ENCODE measurements at regions not wholly inside any gene's neighbourhood (a gene's known extent, or its start where the extent isn't known, plus 50 kb on each side); places are given as distances from the start of the nearest gene placed in this dataset.

DNA sequence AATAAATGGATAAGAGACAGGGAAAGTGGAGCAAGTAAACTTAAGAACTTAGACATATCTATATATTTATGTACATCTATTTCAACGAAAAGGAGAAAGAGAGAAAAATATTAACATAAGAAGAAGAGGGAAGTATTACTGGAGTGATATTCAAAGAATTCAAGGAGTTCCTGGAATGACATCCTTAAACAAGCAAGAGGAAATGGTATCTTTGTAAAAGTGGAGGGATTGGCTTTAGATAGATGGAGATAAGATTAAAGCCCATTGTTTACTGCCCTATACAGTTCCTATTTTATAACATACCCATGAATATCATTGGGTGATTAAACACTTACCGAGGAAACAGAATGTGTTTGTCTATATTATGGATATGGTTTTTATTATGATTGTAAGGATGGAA lies 1036.3 kb downstream of the TTLL7 start:
- 75 to 77% methylated on average over 2 of the region's 2 CpGs for WGBS, 2 donors
- Histone ChIP-seq H3K27me3 (ENCODE audit: control insufficient read depth in 1 of 2, insufficient read depth in 2 of 2, low read length in 2 of 2) (no peaks in the 10 kb centered on the region), H3K4me3 (ENCODE audit: low read depth in 1 of 2, low read length in 2 of 2) (no peak overlapping the region), H3K4me1 (ENCODE audit: control insufficient read depth in 2 of 2, insufficient read depth in 2 of 2, low read length in 1 of 2) (no peaks in the 10 kb centered on the region), H3K9me3 (ENCODE audit: control insufficient read depth in 2 of 2, insufficient read depth in 1 of 2, low read depth in 1 of 2, low read length in 1 of 2) (peaks cover 0 to 3% of the 10 kb centered on the region in 2 donors), H3K27ac (ENCODE audit: low read depth in 2 of 2, low read length in 1 of 2) (no peak overlapping the region), H3K36me3 (ENCODE audit: control insufficient read depth in 2 of 2, insufficient read depth in 2 of 2, low read length in 1 of 2) (no peaks in the 10 kb centered on the region)

DNA sequence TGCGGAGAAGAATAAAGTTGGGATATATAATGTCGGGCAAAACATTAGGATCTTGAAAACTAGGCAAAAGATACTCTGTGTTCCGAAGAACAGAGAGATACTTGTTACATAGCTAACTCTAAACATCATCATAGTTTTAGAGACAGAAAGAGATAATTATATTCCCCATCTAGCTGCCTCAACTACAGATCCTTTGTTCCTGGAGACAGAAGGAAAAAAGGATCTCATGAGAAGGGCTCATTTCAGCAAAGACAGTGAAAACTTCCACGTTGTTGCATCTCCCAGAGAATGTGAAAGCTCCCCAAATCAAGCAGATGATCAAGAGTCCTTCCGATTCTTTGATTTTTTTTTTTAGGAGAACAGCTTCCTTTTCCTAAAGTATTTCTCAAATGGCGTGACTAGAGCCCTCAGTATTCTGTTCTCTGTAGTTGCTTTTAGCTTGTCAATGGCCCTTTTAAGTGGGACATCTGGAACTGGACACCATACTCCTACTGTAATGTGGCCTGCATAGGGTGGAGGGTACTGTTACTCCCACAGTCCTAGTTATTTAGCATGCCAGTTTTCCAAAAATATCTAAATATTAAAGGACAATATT lies 1048.2 kb downstream of the TTLL7 start:
- Histone ChIP-seq H3K27ac (ENCODE audit: low read depth in 2 of 2, low read length in 1 of 2) (no peak overlapping the region), H3K36me3 (ENCODE audit: control insufficient read depth in 2 of 2, insufficient read depth in 2 of 2, low read length in 1 of 2) (no peaks in the 10 kb centered on the region), H3K9me3 (ENCODE audit: control insufficient read depth in 2 of 2, insufficient read depth in 1 of 2, low read depth in 1 of 2, low read length in 1 of 2) (no peaks in the 10 kb centered on the region), H3K4me1 (ENCODE audit: control insufficient read depth in 2 of 2, insufficient read depth in 2 of 2, low read length in 1 of 2) (no peaks in the 10 kb centered on the region), H3K4me3 (ENCODE audit: low read depth in 1 of 2, low read length in 2 of 2) (no peak overlapping the region), H3K27me3 (ENCODE audit: control insufficient read depth in 1 of 2, insufficient read depth in 2 of 2, low read length in 2 of 2) (no peaks in the 10 kb centered on the region)
- WGBS, 2 donors, result 92 to 93% methylated on average over 6 of the region's 6 CpGs

DNA sequence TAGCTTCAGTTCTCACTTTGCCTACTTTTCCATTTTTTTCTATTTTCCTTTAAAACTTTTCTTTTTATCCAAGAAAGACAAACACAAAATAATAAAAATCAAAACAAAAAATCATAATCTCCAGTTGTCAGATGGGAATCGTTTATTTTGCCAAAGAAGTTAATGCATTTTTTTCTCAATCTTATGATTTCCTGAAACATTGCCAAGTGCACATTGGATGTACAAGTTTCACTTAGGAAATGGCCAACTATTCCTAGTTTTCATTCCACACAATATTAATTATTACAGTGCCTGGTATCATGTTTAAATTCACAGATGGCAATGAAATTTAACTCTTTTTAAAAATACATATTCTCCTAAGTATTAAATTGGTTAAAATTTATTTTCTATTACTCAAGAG lies 1050.5 kb downstream of the TTLL7 start:
- Histone ChIP-seq H3K9me3 (ENCODE audit: control insufficient read depth in 2 of 2, insufficient read depth in 1 of 2, low read depth in 1 of 2, low read length in 1 of 2) (no peaks in the 10 kb centered on the region), H3K4me3 (ENCODE audit: low read depth in 1 of 2, low read length in 2 of 2) (no peak overlapping the region), H3K36me3 (ENCODE audit: control insufficient read depth in 2 of 2, insufficient read depth in 2 of 2, low read length in 1 of 2) (no peaks in the 10 kb centered on the region), H3K27me3 (ENCODE audit: control insufficient read depth in 1 of 2, insufficient read depth in 2 of 2, low read length in 2 of 2) (no peaks in the 10 kb centered on the region), H3K4me1 (ENCODE audit: control insufficient read depth in 2 of 2, insufficient read depth in 2 of 2, low read length in 1 of 2) (no peaks in the 10 kb centered on the region), H3K27ac (ENCODE audit: low read depth in 2 of 2, low read length in 1 of 2) (no peak overlapping the region)
- WGBS, 2 donors, result 24 to 27% methylated on average over 1 of the region's 1 CpG

DNA sequence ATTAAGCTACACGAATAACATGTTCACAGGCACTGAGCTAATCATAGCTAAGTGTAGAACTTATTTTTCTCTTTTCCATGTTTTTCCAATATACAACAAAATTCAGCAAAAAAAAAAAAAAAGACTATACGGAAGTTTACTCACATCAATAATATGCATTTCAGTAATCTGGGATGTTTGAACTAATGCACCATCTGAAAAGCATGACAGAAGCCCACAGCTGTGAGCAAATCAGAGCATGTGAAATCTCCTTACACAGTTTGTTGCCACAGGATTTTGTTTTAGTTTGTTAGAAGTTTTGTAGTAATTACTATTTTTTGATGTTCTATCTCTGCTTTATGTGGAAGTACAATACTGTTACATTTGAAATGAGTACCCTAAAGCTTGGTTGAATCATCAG lies 1051.7 kb downstream of the TTLL7 start:
- no peaks in the 10 kb centered on the region for H3K36me3 ChIP-seq (ENCODE audit: control insufficient read depth in 2 of 2, insufficient read depth in 2 of 2, low read length in 1 of 2)
- H3K27ac ChIP-seq (ENCODE audit: low read depth in 2 of 2, low read length in 1 of 2), result no peak overlapping the region
- H3K9me3 ChIP-seq (ENCODE audit: control insufficient read depth in 2 of 2, insufficient read depth in 1 of 2, low read depth in 1 of 2, low read length in 1 of 2), result no peaks in the 10 kb centered on the region
- H3K4me1 ChIP-seq (ENCODE audit: control insufficient read depth in 2 of 2, insufficient read depth in 2 of 2, low read length in 1 of 2), result no peaks in the 10 kb centered on the region
- no peak overlapping the region for H3K4me3 ChIP-seq (ENCODE audit: low read depth in 1 of 2, low read length in 2 of 2)
- WGBS, 2 donors, result 90 to 93% methylated on average over 2 of the region's 2 CpGs
- H3K27me3 ChIP-seq (ENCODE audit: control insufficient read depth in 1 of 2, insufficient read depth in 2 of 2, low read length in 2 of 2), result no peaks in the 10 kb centered on the region

DNA sequence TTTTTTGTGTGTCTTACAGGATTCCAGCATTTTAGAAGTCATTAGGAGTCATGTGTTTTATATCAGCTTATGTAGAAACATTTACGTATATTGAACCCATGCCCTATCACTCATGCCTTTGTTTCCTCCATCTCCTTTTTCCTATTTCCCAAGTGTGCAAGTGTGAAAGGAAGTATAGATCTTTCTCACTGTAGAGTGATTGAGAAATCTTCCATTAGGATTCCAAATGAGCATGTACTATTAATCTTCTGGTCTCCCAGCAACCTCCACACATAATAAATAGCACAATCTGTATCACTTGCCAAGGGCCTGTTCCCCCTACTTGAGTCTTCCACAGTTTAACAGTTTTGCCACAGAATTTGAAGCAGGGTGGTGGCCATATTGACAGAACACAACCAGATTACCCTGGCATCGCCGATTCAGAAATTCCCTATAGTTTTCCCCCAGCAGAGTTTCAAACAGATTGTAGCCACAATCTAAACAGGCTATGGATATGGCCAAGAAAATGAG lies 1052.8 kb downstream of the TTLL7 start:
- Histone ChIP-seq H3K27ac (ENCODE audit: low read depth in 2 of 2, low read length in 1 of 2) (no peak overlapping the region), H3K9me3 (ENCODE audit: control insufficient read depth in 2 of 2, insufficient read depth in 1 of 2, low read depth in 1 of 2, low read length in 1 of 2) (no peaks in the 10 kb centered on the region), H3K36me3 (ENCODE audit: control insufficient read depth in 2 of 2, insufficient read depth in 2 of 2, low read length in 1 of 2) (no peaks in the 10 kb centered on the region), H3K4me3 (ENCODE audit: low read depth in 1 of 2, low read length in 2 of 2) (no peak overlapping the region), H3K4me1 (ENCODE audit: control insufficient read depth in 2 of 2, insufficient read depth in 2 of 2, low read length in 1 of 2) (no peaks in the 10 kb centered on the region), H3K27me3 (ENCODE audit: control insufficient read depth in 1 of 2, insufficient read depth in 2 of 2, low read length in 2 of 2) (no peaks in the 10 kb centered on the region)
- 90 to 93% methylated on average over 3 of the region's 3 CpGs for WGBS, 2 donors

DNA sequence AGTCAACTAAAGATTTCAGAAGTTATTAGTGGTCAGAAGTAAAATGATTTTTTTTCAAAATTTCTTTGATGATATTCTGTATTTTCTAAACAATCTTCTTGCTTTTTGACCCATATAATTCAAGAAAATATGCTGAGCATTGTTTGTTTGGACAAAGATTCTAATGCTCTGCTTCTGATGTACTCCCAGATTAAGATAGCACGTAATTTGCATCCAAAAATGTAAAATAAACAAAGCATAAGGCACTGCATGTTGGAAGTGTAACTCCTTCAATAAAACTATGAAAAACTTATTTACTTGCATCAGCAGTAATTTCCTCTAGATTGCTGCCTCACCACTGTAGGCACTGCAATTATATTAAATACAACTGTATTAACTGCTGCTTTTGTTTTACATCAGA lies 1054.1 kb downstream of the TTLL7 start:
- H3K27me3 ChIP-seq (ENCODE audit: control insufficient read depth in 1 of 2, insufficient read depth in 2 of 2, low read length in 2 of 2), result no peaks in the 10 kb centered on the region
- H3K36me3 ChIP-seq (ENCODE audit: control insufficient read depth in 2 of 2, insufficient read depth in 2 of 2, low read length in 1 of 2), result no peaks in the 10 kb centered on the region
- H3K4me3 ChIP-seq (ENCODE audit: low read depth in 1 of 2, low read length in 2 of 2), result no peak overlapping the region
- H3K9me3 ChIP-seq (ENCODE audit: control insufficient read depth in 2 of 2, insufficient read depth in 1 of 2, low read depth in 1 of 2, low read length in 1 of 2), result no peaks in the 10 kb centered on the region
- WGBS, 2 donors, result 65 to 79% methylated on average over 1 of the region's 1 CpG
- H3K27ac ChIP-seq (ENCODE audit: low read depth in 2 of 2, low read length in 1 of 2), result no peak overlapping the region
- H3K4me1 ChIP-seq (ENCODE audit: control insufficient read depth in 2 of 2, insufficient read depth in 2 of 2, low read length in 1 of 2), result no peaks in the 10 kb centered on the region

DNA sequence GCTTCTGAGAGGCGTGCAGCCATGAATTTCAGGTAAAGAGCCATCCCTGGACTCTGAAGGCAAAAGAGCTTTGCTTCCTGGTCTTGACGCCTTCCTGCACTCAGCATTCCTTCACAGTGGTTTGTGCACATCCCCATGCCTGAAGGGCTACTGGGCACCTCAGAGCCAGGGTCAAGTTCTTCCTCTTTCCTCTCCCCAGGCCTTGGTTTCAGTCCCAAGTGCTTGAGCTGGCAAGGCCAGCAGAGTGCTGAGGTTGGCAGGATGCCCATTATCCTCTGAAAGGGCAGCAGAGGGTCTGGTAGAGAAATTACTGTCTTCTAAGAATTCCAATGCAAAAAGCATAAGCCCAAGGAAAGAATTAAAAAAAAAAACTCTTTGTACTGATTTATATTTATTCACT lies 1064.9 kb downstream of the TTLL7 start:
- Histone ChIP-seq H3K4me3 (ENCODE audit: low read depth in 1 of 2, low read length in 2 of 2) (no peak overlapping the region), H3K9me3 (ENCODE audit: control insufficient read depth in 2 of 2, insufficient read depth in 1 of 2, low read depth in 1 of 2, low read length in 1 of 2) (no peaks in the 10 kb centered on the region), H3K4me1 (ENCODE audit: control insufficient read depth in 2 of 2, insufficient read depth in 2 of 2, low read length in 1 of 2) (no peaks in the 10 kb centered on the region), H3K27me3 (ENCODE audit: control insufficient read depth in 1 of 2, insufficient read depth in 2 of 2, low read length in 2 of 2) (no peaks in the 10 kb centered on the region), H3K27ac (ENCODE audit: low read depth in 2 of 2, low read length in 1 of 2) (no peak overlapping the region), H3K36me3 (ENCODE audit: control insufficient read depth in 2 of 2, insufficient read depth in 2 of 2, low read length in 1 of 2) (no peaks in the 10 kb centered on the region)
- WGBS, 2 donors, result 82 to 88% methylated on average over 2 of the region's 2 CpGs

DNA sequence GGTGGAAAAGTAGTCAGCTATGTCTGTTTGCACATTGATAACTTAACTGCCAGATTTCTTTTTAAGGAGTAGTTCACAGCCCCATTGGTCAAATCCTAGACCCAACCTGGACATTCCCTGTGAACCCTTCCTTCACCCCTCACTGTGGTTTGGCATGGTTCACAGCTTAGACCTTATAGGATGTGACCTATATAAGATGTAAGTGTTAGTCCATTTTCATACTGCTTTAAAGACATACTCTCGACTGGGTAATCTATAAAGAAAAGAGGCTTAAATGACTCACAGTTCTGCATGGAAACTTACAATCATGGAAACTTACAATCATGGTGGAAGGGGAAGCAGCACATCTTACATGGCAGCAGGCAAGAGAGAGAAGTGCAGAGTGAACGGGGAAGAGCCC lies 1066.2 kb downstream of the TTLL7 start:
- 85 to 88% methylated on average over 2 of the region's 2 CpGs for WGBS, 2 donors
- H3K4me3 ChIP-seq (ENCODE audit: low read depth in 1 of 2, low read length in 2 of 2), result no peak overlapping the region
- no peaks in the 10 kb centered on the region for H3K9me3 ChIP-seq (ENCODE audit: control insufficient read depth in 2 of 2, insufficient read depth in 1 of 2, low read depth in 1 of 2, low read length in 1 of 2)
- no peaks in the 10 kb centered on the region for H3K36me3 ChIP-seq (ENCODE audit: control insufficient read depth in 2 of 2, insufficient read depth in 2 of 2, low read length in 1 of 2)
- no peaks in the 10 kb centered on the region for H3K27me3 ChIP-seq (ENCODE audit: control insufficient read depth in 1 of 2, insufficient read depth in 2 of 2, low read length in 2 of 2)
- no peak overlapping the region for H3K27ac ChIP-seq (ENCODE audit: low read depth in 2 of 2, low read length in 1 of 2)
- no peaks in the 10 kb centered on the region for H3K4me1 ChIP-seq (ENCODE audit: control insufficient read depth in 2 of 2, insufficient read depth in 2 of 2, low read length in 1 of 2)

DNA sequence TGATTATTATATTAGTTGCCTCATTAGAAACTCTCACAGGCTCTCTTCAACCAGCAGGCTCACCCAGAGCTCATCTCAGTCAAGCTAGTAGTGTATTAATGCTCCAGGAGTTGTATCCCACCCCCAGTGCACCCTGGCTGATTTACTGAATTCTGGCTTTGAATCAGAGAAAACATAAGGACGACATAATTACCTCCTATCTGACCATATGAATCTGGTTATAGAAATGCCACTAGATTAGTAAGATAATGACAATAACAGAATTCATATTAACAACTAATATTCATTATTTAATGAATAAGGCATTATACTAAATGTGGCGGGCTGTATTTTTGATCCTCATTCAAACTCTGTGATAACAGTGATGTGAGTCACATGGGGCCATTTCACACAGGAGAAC lies 1066.7 kb downstream of the TTLL7 start:
- H3K4me1 ChIP-seq (ENCODE audit: control insufficient read depth in 2 of 2, insufficient read depth in 2 of 2, low read length in 1 of 2), result no peaks in the 10 kb centered on the region
- H3K9me3 ChIP-seq (ENCODE audit: control insufficient read depth in 2 of 2, insufficient read depth in 1 of 2, low read depth in 1 of 2, low read length in 1 of 2), result no peaks in the 10 kb centered on the region
- no peaks in the 10 kb centered on the region for H3K27me3 ChIP-seq (ENCODE audit: control insufficient read depth in 1 of 2, insufficient read depth in 2 of 2, low read length in 2 of 2)
- no peaks in the 10 kb centered on the region for H3K36me3 ChIP-seq (ENCODE audit: control insufficient read depth in 2 of 2, insufficient read depth in 2 of 2, low read length in 1 of 2)
- 85 to 86% methylated on average over 2 of the region's 2 CpGs for WGBS, 2 donors
- no peak overlapping the region for H3K27ac ChIP-seq (ENCODE audit: low read depth in 2 of 2, low read length in 1 of 2)
- H3K4me3 ChIP-seq (ENCODE audit: low read depth in 1 of 2, low read length in 2 of 2), result no peak overlapping the region

DNA sequence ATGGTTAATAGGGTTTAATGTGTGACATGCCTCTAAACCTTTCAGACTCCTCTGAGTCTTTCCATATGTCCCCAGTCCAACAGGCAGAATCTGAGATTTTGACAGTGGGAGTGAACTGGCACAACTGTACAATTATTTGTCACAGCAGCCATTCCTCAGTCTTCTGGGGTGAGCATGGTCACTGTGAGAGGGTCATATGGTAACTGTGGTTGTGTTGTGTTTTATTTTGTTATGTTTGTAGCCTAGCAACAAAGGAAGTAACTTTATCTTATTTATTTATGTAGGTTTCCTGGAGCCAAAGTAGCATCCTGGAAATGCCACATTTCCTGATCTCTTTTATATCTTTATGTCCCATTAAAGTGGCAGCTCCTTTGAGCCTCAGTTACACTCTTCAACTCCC lies 1067.9 kb downstream of the TTLL7 start:
- Histone ChIP-seq H3K9me3 (ENCODE audit: control insufficient read depth in 2 of 2, insufficient read depth in 1 of 2, low read depth in 1 of 2, low read length in 1 of 2) (no peaks in the 10 kb centered on the region), H3K4me3 (ENCODE audit: low read depth in 1 of 2, low read length in 2 of 2) (no peak overlapping the region), H3K27me3 (ENCODE audit: control insufficient read depth in 1 of 2, insufficient read depth in 2 of 2, low read length in 2 of 2) (no peaks in the 10 kb centered on the region), H3K4me1 (ENCODE audit: control insufficient read depth in 2 of 2, insufficient read depth in 2 of 2, low read length in 1 of 2) (no peaks in the 10 kb centered on the region), H3K36me3 (ENCODE audit: control insufficient read depth in 2 of 2, insufficient read depth in 2 of 2, low read length in 1 of 2) (no peaks in the 10 kb centered on the region), H3K27ac (ENCODE audit: low read depth in 2 of 2, low read length in 1 of 2) (no peak overlapping the region)

All from esophagus (tissue), 2 donors.